ENCODE measurements at regions not wholly inside any gene's neighbourhood (a gene's known extent, or its start where the extent isn't known, plus 50 kb on each side); places are given as distances from the start of the nearest gene placed in this dataset.

GRCh38 chr18:42348722-42349121 is 393.7 kb downstream of the PIK3C3 start:
- intact Hi-C loops (cut with DNase I; ENCODE audit: low total_unique reads), result no loop called here
- Histone ChIP-seq H3K27me3 (no peaks in the 10 kb centered on the region), H3K4me1 (no peaks in the 10 kb centered on the region), H3K9me3 (no peaks in the 10 kb centered on the region), H3K27ac (no peak overlapping the region), H3K4me3 (no peak overlapping the region), H3K36me3 (no peaks in the 10 kb centered on the region)
- TF ChIP-seq, protein P1, sequence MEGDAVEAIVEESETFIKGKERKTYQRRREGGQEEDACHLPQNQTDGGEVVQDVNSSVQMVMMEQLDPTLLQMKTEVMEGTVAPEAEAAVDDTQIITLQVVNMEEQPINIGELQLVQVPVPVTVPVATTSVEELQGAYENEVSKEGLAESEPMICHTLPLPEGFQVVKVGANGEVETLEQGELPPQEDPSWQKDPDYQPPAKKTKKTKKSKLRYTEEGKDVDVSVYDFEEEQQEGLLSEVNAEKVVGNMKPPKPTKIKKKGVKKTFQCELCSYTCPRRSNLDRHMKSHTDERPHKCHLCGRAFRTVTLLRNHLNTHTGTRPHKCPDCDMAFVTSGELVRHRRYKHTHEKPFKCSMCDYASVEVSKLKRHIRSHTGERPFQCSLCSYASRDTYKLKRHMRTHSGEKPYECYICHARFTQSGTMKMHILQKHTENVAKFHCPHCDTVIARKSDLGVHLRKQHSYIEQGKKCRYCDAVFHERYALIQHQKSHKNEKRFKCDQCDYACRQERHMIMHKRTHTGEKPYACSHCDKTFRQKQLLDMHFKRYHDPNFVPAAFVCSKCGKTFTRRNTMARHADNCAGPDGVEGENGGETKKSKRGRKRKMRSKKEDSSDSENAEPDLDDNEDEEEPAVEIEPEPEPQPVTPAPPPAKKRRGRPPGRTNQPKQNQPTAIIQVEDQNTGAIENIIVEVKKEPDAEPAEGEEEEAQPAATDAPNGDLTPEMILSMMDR (IDR thresholded peaks at IDR 0.05), result no peak
- TF ChIP-seq POLR2A (IDR thresholded peaks at IDR 0.05), result no peak
- TF ChIP-seq POLR2AphosphoS5 (IDR thresholded peaks at IDR 0.05), result no peak
- DNase-seq (ENCODE audit: low spot score in 2 of 2), result no peak

DNA sequence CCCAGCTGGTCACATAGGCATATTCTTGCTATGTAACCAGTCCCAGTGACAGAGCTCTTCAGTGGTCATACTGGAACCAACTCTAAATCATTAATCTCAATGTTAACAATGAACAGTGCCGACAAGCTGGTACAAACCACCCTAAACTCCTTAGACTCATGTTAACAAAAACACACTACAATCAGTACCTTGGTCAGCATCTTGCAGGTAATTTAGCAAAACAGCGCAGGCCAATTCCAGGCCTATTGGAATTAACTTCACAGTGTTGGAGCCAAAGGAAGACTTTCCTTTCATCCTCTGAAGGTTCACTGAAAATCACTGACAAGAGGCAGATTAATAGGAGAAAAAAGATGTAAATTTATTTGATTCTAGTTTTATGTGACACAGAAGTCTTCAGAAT is 396.4 kb downstream of the PIK3C3 start:
- H3K27me3 ChIP-seq, result no peaks in the 10 kb centered on the region
- no peaks in the 10 kb centered on the region for H3K36me3 ChIP-seq
- TF ChIP-seq, protein P1 (IDR thresholded peaks at IDR 0.05), result no peak
- TF ChIP-seq POLR2AphosphoS5 (IDR thresholded peaks at IDR 0.05) (no peak), POLR2A (IDR thresholded peaks at IDR 0.05) (no peak)
- DNase-seq (ENCODE audit: low spot score in 2 of 2), result no peak
- intact Hi-C loops (cut with DNase I; ENCODE audit: low total_unique reads), result no loop called here
- H3K4me3 ChIP-seq, result no peak overlapping the region
- H3K9me3 ChIP-seq, result no peaks in the 10 kb centered on the region
- H3K27ac ChIP-seq, result no peak overlapping the region
- no peaks in the 10 kb centered on the region for H3K4me1 ChIP-seq

GRCh38 chr18:42360716-42361115 is 405.7 kb downstream of the PIK3C3 start:
- Histone ChIP-seq H3K36me3 (no peaks in the 10 kb centered on the region), H3K9me3 (no peaks in the 10 kb centered on the region), H3K27ac (no peak overlapping the region), H3K27me3 (no peaks in the 10 kb centered on the region), H3K4me3 (no peak overlapping the region), H3K4me1 (no peaks in the 10 kb centered on the region)
- intact Hi-C loops (cut with DNase I; ENCODE audit: low total_unique reads), result no loop called here
- TF ChIP-seq POLR2AphosphoS5 (IDR thresholded peaks at IDR 0.05) (no peak), POLR2A (IDR thresholded peaks at IDR 0.05) (no peak)
- TF ChIP-seq, protein P1 (IDR thresholded peaks at IDR 0.05), result no peak
- DNase-seq (ENCODE audit: low spot score in 2 of 2), result no peak

DNA sequence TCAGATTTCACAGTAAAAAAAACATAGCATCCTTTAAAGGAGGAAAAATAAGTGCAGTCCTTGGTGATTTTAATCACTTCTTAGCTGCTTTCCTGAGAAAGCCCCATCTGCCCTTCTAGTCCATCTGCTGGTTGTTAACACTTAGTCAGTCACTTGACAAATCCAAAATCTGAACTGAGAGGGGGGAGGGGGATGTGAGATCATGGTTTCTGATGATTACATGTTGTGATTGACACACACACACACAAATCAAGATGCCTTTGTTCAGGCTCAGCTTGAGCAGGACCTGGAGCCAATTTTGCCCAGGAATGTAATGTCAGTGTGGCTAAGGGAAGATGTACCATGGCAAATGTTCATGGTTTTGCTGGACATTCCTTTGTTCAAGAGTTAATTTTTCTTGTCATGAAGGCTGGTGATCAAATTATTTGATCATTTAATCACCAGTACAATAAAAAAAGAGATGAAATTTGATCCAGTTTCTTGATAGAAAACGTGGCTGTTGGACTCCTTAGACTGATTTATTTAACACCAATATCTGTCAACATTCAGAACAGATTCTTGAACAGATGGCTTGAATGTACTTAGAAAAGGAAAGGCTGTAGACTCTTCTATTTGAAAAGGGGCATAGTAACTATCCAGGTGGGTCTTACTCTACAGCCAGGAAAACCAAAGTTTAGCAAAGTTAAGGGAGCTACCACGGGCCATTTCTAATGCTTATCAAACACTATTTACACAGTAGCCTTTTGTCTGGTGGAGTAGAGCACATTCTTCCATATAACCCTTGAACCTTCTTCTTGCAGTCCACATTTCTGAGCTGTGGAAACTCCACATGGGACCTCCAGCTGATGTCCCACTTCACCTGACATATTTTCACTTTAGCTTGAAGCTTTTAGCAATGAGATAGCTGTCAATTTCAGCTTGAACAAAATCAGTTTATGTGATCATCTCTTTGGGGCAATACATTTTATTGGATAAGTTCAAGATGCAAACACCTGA is 408.7 kb downstream of the PIK3C3 start:
- no peak overlapping the region for H3K27ac ChIP-seq
- H3K4me3 ChIP-seq, result no peak overlapping the region
- no peaks in the 10 kb centered on the region for H3K27me3 ChIP-seq
- no peak for DNase-seq (ENCODE audit: low spot score in 2 of 2)
- TF ChIP-seq, protein P1 (IDR thresholded peaks at IDR 0.05), result no peak
- TF ChIP-seq POLR2AphosphoS5 (IDR thresholded peaks at IDR 0.05) (no peak), POLR2A (IDR thresholded peaks at IDR 0.05) (no peak)
- intact Hi-C loops (cut with DNase I; ENCODE audit: low total_unique reads), result no loop called here
- no peaks in the 10 kb centered on the region for H3K9me3 ChIP-seq
- H3K4me1 ChIP-seq, result no peaks in the 10 kb centered on the region
- no peaks in the 10 kb centered on the region for H3K36me3 ChIP-seq

GRCh38 chr18:42364766-42365165 is 409.7 kb downstream of the PIK3C3 start:
- Histone ChIP-seq H3K4me3 (no peak overlapping the region), H3K27ac (no peak overlapping the region), H3K4me1 (no peaks in the 10 kb centered on the region), H3K36me3 (no peaks in the 10 kb centered on the region), H3K9me3 (no peaks in the 10 kb centered on the region), H3K27me3 (no peaks in the 10 kb centered on the region)
- intact Hi-C loops (cut with DNase I; ENCODE audit: low total_unique reads), result no loop called here
- TF ChIP-seq POLR2AphosphoS5 (IDR thresholded peaks at IDR 0.05), result no peak
- no peak for DNase-seq (ENCODE audit: low spot score in 2 of 2)

Data from breast epithelium (tissue), 4 donors.